Omental fat pad (tissue), 3 donors: ENCODE measurements at regions not wholly inside any gene's neighbourhood (a gene's known extent, or its start where the extent isn't known, plus 50 kb on each side); places are given as distances from the start of the nearest gene placed in this dataset.
"Not testable (repeated sequence)": the region's sequence is repeated elsewhere in the genome, so short reads cannot be mapped to it uniquely, and the experiment has no call there.

Source experiments
- ATAC-seq: fragments of 150-250 bp; one replicate; pipeline ENCODE4 v1.9.1; 2016; ENCODE audit warnings: mild to moderate bottlenecking, moderate library complexity; ENCODE audit not compliant: low FRiP score
- DNase-seq: peaks from one replicate; pipeline ENCODE4 v3.0.0-alpha.2; 2019; ENCODE audit warnings: low spot score
- CTCF ChIP-seq, 3 donors: fragments of 450-650 bp; IDR thresholded peaks; one replicate each; pipeline ENCODE4 v1.5.1; 2016 to 2017; ENCODE audit warnings: antibody characterized with exemption in 3 of 3, mild to moderate bottlenecking in 3 of 3, moderate library complexity in 2 of 3

GRCh38 chr4:184335520-184335919 is 117.8 kb upstream of the ENPP6 start:
- TF ChIP-seq CTCF (IDR thresholded peaks at IDR 0.05), result no peak
- no peak for ATAC-seq

GRCh38 chr4:184333446-184333845 is 115.8 kb upstream of the ENPP6 start:
- not testable (repeated sequence) for DNase-seq, ATAC-seq

More at GRCh38 chr4:184335520-184335919, 117.8 kb upstream of the ENPP6 start:
- no peak for DNase-seq

- no peak for ATAC-seq
- TF ChIP-seq CTCF (IDR thresholded peaks at IDR 0.05), result no peak
- no peak for DNase-seq
Measured at GRCh38 chr4:184331268-184331995, 113.8 kb upstream of the ENPP6 start.

- ATAC-seq, DNase-seq: not testable (repeated sequence)
Measured at GRCh38 chr4:184330517-184331094, 112.9 kb upstream of the ENPP6 start.

GRCh38 chr4:184329659-184330400 is 112.2 kb upstream of the ENPP6 start:
- DNase-seq (no peak), ATAC-seq (no peak)
- TF ChIP-seq CTCF (IDR thresholded peaks at IDR 0.05), result no peak

GRCh38 chr4:184329235-184329634 is 111.6 kb upstream of the ENPP6 start:
- DNase-seq, result no peak
- ATAC-seq, result no peak
- no peak for TF ChIP-seq CTCF (IDR thresholded peaks at IDR 0.05)

- no peak for TF ChIP-seq CTCF (IDR thresholded peaks at IDR 0.05)
- ATAC-seq (no peak), DNase-seq (no peak)
Measured at GRCh38 chr4:184328022-184328736, 110.5 kb upstream of the ENPP6 start.
